Testis (tissue), 2 donors: ENCODE measurements at regions not wholly inside any gene's neighbourhood (a gene's known extent, or its start where the extent isn't known, plus 50 kb on each side); places are given as distances from the start of the nearest gene placed in this dataset.

Experiments used
- POLR2A ChIP-seq: fragments of 450-650 bp; IDR thresholded peaks from one replicate; pipeline ENCODE4 v1.6.1; 2017; ENCODE audit warnings: antibody characterized with exemption, mild to moderate bottlenecking, moderate library complexity
- TF ChIP-seq, protein P1 (sequence below), 3 experiments: fragments of 450-650 bp in 2 of 3; fragments of 200-600 bp in 1 of 3; sonication (generic) in 1 of 3; IDR thresholded peaks; one replicate each; pipeline ENCODE4 v1.5.1; 2016 to 2019; ENCODE audit warnings: antibody characterized with exemption in 3 of 3, mild to moderate bottlenecking in 2 of 3, moderate library complexity in 1 of 3

DNA sequence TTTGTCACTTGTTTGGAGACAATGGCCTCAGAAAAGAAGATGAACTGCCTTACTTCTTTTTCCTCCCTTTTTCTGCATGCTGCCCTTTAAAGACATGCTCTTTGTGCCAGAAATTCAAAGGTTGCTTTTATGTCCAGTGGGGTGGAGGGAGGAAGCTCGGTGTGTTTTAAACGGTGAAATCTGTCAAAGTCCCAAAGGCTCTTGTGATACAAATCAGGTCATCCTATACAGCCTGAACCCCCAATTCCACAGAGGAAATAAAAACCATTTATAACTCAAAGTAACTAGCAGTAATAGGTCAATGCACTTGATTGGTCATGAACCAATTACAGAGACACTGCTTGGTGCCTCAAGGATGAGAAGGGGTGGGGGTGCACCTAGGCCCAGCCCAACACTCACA lies 339.3 kb upstream of the F9 start:
- TF ChIP-seq, protein P1, sequence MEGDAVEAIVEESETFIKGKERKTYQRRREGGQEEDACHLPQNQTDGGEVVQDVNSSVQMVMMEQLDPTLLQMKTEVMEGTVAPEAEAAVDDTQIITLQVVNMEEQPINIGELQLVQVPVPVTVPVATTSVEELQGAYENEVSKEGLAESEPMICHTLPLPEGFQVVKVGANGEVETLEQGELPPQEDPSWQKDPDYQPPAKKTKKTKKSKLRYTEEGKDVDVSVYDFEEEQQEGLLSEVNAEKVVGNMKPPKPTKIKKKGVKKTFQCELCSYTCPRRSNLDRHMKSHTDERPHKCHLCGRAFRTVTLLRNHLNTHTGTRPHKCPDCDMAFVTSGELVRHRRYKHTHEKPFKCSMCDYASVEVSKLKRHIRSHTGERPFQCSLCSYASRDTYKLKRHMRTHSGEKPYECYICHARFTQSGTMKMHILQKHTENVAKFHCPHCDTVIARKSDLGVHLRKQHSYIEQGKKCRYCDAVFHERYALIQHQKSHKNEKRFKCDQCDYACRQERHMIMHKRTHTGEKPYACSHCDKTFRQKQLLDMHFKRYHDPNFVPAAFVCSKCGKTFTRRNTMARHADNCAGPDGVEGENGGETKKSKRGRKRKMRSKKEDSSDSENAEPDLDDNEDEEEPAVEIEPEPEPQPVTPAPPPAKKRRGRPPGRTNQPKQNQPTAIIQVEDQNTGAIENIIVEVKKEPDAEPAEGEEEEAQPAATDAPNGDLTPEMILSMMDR (IDR thresholded peaks at IDR 0.05): no peak
- TF ChIP-seq POLR2A: no peak
